CD14-positive monocyte (primary cell): ENCODE measurements at regions not wholly inside any gene's neighbourhood (a gene's known extent, or its start where the extent isn't known, plus 50 kb on each side); places are given as distances from the start of the nearest gene placed in this dataset.
"Not testable (repeated sequence)": the region's sequence is repeated elsewhere in the genome, so short reads cannot be mapped to it uniquely, and the experiment has no call there.

Source experiments
- DNase-seq, 3 donors: peaks; one replicate each; pipeline ENCODE4 v3.0.0-alpha.2; 2011 to 2022
- H2AFZ ChIP-seq: 2 replicates; pipeline ENCODE4 v1.6.0; 2012; ENCODE audit warnings: mild to moderate bottlenecking, low read depth, low read length, inconsistent platforms; ENCODE audit not compliant: insufficient read depth, poor library complexity, severe bottlenecking
- H3K27ac ChIP-seq, 2 donors: 1 replicate in 1 of 2; 2 replicates in 1 of 2; pipeline ENCODE4 v1.5.1; 2012 to 2013; ENCODE audit warnings: low read length in 2 of 2, control low read depth in 1 of 2, inconsistent platforms in 1 of 2, low read depth in 1 of 2, mild to moderate bottlenecking in 1 of 2
- H3K27me3 ChIP-seq, 2 donors: one replicate each; pipeline versions ENCODE4 v1.6.0 to v1.6.1; 2011 to 2013; ENCODE audit warnings: low read length in 2 of 2; ENCODE audit not compliant: control insufficient read depth in 2 of 2, insufficient read depth in 2 of 2
- H3K36me3 ChIP-seq, 2 donors: replicated peaks in 1 of 2; 1 replicate in 1 of 2; 2 replicates in 1 of 2; pipeline versions ENCODE4 v1.5.1 to v1.6.1; 2012 to 2013; ENCODE audit warnings: low read length in 2 of 2, control low read depth in 1 of 2, inconsistent platforms in 1 of 2, mild to moderate bottlenecking in 1 of 2; ENCODE audit not compliant: insufficient read depth in 2 of 2, control insufficient read depth in 1 of 2
- H3K4me1 ChIP-seq, 2 donors: 1 replicate in 1 of 2; 2 replicates in 1 of 2; pipeline versions ENCODE4 v1.5.1 to v1.6.1; 2012 to 2013; ENCODE audit warnings: low read length in 2 of 2, control low read depth in 1 of 2, inconsistent platforms in 1 of 2, mild to moderate bottlenecking in 1 of 2, moderate library complexity in 1 of 2; ENCODE audit not compliant: insufficient read depth in 2 of 2, control insufficient read depth in 1 of 2
- H3K4me2 ChIP-seq: replicated peaks from 2 replicates; pipeline ENCODE3; 2012; ENCODE audit warnings: low read length, moderate library complexity, mild to moderate bottlenecking; ENCODE audit not compliant: poor library complexity, severe bottlenecking; ENCODE audit errors: extremely low read depth
- H3K4me3 ChIP-seq, 3 experiments: fragments of 200-600 bp in 1 of 3; sonication (generic) in 1 of 3; replicated peaks in 1 of 3; 1 replicate in 2 of 3; 2 replicates in 1 of 3; pipeline ENCODE4 v1.5.1; 2011 to 2013; ENCODE audit warnings: low read length in 3 of 3, mild to moderate bottlenecking in 3 of 3, control low read depth in 2 of 3, low read depth in 2 of 3, inconsistent platforms in 1 of 3, moderate library complexity in 1 of 3
- H3K79me2 ChIP-seq: 2 replicates; pipeline ENCODE4 v1.6.0; 2012; ENCODE audit warnings: mild to moderate bottlenecking, control low read depth, inconsistent platforms, low read length, moderate library complexity; ENCODE audit not compliant: insufficient read depth
- H3K9ac ChIP-seq: 2 replicates; pipeline ENCODE4 v1.6.0; 2017; ENCODE audit warnings: low read length, mild to moderate bottlenecking; ENCODE audit not compliant: insufficient read depth, poor library complexity, severe bottlenecking
- H3K9me3 ChIP-seq, 2 donors: replicated peaks in 1 of 2; 1 replicate in 1 of 2; 2 replicates in 1 of 2; pipeline versions ENCODE4 v1.5.1 to v1.6.1; 2012 to 2013; ENCODE audit warnings: low read length in 2 of 2, control low read depth in 1 of 2; ENCODE audit not compliant: control insufficient read depth in 1 of 2, insufficient read depth in 1 of 2
- H4K20me1 ChIP-seq: 2 replicates; pipeline ENCODE4 v1.6.0; 2012; ENCODE audit warnings: mild to moderate bottlenecking, low read length, control low read depth, moderate library complexity; ENCODE audit not compliant: insufficient read depth
- H3K27ac Mint-ChIP-seq, 7 donors: one replicate each; pipeline ENCODE4 v1.8.0; 2020; ENCODE audit warnings: mild to moderate bottlenecking in 7 of 7, mixed read lengths in 7 of 7, moderate library complexity in 6 of 7, inconsistent platforms in 2 of 7
- H3K27me3 Mint-ChIP-seq, 3 donors: one replicate each; pipeline ENCODE4 v1.8.0; 2021 to 2022; ENCODE audit warnings: low read depth in 3 of 3, mild to moderate bottlenecking in 3 of 3, mixed read lengths in 3 of 3, moderate library complexity in 3 of 3, inconsistent platforms in 1 of 3
- H3K36me3 Mint-ChIP-seq, 2 donors: one replicate each; pipeline ENCODE4 v1.8.0; 2020; ENCODE audit warnings: mixed read lengths in 2 of 2, inconsistent platforms in 1 of 2, mild to moderate bottlenecking in 1 of 2
- H3K4me1 Mint-ChIP-seq: one replicate; pipeline ENCODE4 v1.8.0; 2020; ENCODE audit warnings: mild to moderate bottlenecking, mixed read lengths
- H3K4me3 Mint-ChIP-seq, 2 donors: one replicate each; pipeline ENCODE4 v1.8.0; 2020; ENCODE audit warnings: mild to moderate bottlenecking in 2 of 2, mixed read lengths in 2 of 2, moderate library complexity in 1 of 2
- H3K9me3 Mint-ChIP-seq, 7 donors: one replicate each; pipeline ENCODE4 v1.8.0; 2020 to 2022; ENCODE audit warnings: mixed read lengths in 7 of 7, mild to moderate bottlenecking in 6 of 7, moderate library complexity in 6 of 7, inconsistent platforms in 2 of 7
- WGBS: methylation state at CpG from one replicate; pipeline ENCODE4 v1.1.5; 2013; ENCODE audit warnings: missing lambda C conversion rate; ENCODE audit not compliant: insufficient coverage; 5-methylcytosine and 5-hydroxymethylcytosine counted together
- intact Hi-C, 2 donors: fragments of 100-400 bp; cut with micrococcal nuclease; formaldehyde crosslinking; loops; one replicate each; pipeline versions ENCODE4 v1.15.0 to v1.15.1; 2023
- TF ChIP-seq, protein P1 (sequence below): fragments of 200-600 bp; IDR thresholded peaks from one replicate; pipeline ENCODE4 v1.8.0; 2022; ENCODE audit warnings: antibody characterized with exemption, mild to moderate bottlenecking

DNA sequence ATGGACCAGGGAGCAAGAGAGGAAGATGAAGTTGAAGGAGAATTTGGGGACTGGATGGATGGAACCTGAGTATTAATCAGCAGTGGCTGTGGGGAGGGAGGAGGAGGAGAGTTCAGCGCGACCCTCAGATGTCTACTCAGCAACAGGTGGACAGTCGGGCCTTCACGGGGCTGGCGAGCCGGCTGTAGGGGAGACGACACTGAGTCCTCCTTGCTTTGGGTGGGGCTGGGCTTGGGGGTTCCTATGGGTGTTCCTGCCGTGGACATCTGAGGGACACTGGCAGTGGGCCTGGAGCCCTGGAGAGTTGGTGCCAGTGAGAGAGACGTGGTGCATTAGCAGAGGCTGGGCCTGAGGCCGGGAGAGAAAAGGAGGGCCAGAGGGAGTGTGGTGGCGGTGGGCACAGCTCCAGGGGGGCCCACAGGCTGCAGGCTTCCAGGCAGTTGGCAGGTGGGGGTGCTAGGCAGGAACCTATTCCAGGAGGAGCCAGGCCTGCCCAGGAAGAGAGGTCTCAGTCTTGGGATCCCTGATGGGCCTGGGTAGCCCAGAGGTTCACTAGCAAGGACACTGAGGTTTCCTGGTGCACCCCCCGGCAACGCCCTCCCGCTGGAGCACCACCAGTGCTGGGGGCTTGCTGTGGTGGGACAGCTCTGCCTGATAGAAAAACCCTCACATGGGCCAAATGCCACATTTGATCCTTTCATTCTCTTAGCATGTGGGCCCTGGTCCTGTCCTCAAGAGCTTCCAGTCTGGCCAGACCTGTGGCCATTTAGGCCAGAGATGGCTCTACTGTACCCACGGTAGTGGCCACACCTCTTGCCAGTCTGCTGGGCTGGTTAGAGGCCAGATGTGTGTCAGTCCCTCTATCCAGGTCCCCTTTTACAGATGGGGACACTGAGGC, 187.4 kb downstream of the TBC1D2B start:
- H3K4me3 Mint-ChIP-seq, H3K9ac ChIP-seq, H3K27ac ChIP-seq, H4K20me1 ChIP-seq, intact Hi-C loops, H3K27ac Mint-ChIP-seq, H2AFZ ChIP-seq, H3K27me3 ChIP-seq, H3K36me3 Mint-ChIP-seq, H3K79me2 ChIP-seq, H3K27me3 Mint-ChIP-seq, DNase-seq, H3K4me3 ChIP-seq, H3K36me3 ChIP-seq, H3K4me2 ChIP-seq, H3K9me3 Mint-ChIP-seq, H3K9me3 ChIP-seq: not testable (repeated sequence)
- WGBS = 94% methylated on average over 9 of the region's 15 CpGs
- H3K4me1 ChIP-seq = peaks cover 9 to 10% of the 10 kb centered on the region in 2 donors
- H3K4me1 Mint-ChIP-seq = peaks cover 22% of the 10 kb centered on the region

DNA sequence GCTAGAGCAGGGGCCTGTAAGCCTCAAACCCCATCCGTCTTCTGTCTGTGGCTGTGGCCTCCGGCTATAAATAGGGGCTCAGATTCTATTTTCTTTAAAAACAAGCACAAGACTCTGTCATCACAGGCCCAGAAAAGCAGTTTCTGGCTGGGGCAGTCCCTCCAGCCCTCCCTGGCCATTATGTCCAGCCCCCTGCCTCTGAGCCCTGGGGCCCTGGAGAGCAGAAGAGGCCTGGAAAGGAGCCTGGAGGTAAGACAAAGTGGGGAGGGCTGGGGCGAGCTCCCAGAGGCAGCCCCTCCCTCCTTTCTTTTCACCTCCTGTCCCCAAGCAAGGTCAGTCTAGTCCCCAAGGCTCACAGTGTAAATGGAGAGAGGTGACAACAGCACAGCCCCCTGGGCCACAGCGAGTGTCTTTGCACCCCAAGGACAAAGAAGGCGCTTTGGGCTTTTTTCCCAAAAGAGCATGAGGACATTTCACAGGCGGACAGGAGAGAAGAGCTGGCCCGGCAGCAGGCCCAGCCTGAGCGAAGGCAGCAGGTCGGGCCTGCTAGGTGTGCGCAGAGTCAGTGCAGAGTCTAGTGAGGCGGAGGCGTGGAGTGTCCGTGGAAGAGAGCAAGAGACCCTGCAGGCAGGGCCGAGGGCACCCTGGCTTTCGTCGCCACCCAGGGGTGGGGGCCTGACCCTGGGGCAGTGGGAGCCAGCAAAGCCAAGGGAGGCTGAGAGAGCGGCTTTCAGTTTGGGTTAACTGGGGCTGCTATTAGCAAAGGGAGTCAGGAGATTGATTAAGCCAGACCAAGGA, 188.3 kb downstream of the TBC1D2B start:
- H3K4me3 Mint-ChIP-seq = no peak overlapping the region
- TF ChIP-seq, protein P1, sequence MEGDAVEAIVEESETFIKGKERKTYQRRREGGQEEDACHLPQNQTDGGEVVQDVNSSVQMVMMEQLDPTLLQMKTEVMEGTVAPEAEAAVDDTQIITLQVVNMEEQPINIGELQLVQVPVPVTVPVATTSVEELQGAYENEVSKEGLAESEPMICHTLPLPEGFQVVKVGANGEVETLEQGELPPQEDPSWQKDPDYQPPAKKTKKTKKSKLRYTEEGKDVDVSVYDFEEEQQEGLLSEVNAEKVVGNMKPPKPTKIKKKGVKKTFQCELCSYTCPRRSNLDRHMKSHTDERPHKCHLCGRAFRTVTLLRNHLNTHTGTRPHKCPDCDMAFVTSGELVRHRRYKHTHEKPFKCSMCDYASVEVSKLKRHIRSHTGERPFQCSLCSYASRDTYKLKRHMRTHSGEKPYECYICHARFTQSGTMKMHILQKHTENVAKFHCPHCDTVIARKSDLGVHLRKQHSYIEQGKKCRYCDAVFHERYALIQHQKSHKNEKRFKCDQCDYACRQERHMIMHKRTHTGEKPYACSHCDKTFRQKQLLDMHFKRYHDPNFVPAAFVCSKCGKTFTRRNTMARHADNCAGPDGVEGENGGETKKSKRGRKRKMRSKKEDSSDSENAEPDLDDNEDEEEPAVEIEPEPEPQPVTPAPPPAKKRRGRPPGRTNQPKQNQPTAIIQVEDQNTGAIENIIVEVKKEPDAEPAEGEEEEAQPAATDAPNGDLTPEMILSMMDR = no peak
- Histone ChIP-seq H3K36me3 (no peaks in the 10 kb centered on the region), H3K4me3 (no peak overlapping the region), H3K4me2 (no peak overlapping the region), H3K9ac (no peak overlapping the region), H3K27me3 (no peaks in the 10 kb centered on the region), H3K27ac (no peak overlapping the region), H3K4me1 (peaks cover 9 to 10% of the 10 kb centered on the region in 2 donors), H2AFZ (no peak overlapping the region), H4K20me1 (no peaks in the 10 kb centered on the region), H3K79me2 (no peaks in the 10 kb centered on the region), H3K9me3 (no peaks in the 10 kb centered on the region)
- H3K36me3 Mint-ChIP-seq = no peaks in the 10 kb centered on the region
- no peak for DNase-seq
- peaks cover 18% of the 10 kb centered on the region for H3K4me1 Mint-ChIP-seq
- peaks cover 0 to 4% (median 3%) of the 10 kb centered on the region in 3 donors for H3K27me3 Mint-ChIP-seq
- no peak overlapping the region for H3K27ac Mint-ChIP-seq
- WGBS = 94% methylated on average over 13 of the region's 17 CpGs
- no peaks in the 10 kb centered on the region for H3K9me3 Mint-ChIP-seq
- intact Hi-C loops = no loop called here

DNA sequence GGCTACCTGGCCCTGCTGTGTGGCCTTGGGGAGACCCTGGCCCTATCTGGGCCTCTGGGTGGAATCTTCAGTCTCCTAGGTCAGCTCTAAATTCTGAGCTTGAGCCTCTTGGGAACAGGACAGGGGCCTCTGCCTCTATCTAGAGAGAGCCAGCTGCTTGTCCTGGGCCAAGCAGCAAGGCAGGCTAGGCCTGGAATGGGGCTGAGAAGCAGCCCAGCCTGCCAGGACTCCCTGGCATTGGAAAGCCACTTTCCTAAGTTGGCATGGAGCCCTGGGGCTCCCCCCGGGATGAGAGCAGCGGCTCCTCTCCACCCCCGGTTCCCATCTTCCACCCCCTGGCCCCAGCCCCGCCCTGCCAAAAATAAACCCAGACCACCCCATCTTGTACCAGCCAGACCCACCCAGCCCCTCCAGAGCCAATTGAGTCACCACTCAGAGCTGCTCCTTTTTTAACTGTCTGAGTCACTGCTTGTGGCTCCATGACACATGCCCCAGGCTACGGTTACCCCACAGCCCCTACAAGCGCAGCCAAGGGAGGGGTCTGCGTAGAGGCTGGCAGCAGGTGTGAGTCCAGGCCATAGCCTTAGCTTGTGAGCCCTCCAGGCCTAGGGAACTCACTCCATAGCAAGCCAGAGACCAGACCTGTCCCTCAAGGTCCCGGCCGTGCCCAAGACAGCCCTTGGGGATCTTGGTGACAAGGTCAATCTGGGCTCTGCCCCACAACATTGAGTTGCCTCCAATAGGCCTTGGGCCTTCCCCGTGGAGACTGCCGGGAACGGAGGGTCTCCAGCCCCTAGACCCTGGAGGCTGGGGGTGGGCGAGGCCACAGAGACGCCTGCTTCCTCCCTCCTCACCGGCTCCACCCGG, 189.7 kb downstream of the TBC1D2B start:
- H3K36me3 ChIP-seq, H3K9ac ChIP-seq, H4K20me1 ChIP-seq, H3K9me3 ChIP-seq, H3K4me3 ChIP-seq, H3K27me3 ChIP-seq, H3K9me3 Mint-ChIP-seq, H3K27me3 Mint-ChIP-seq, H3K27ac ChIP-seq, H3K36me3 Mint-ChIP-seq, H3K4me3 Mint-ChIP-seq, H2AFZ ChIP-seq, H3K4me2 ChIP-seq, intact Hi-C loops, H3K27ac Mint-ChIP-seq, DNase-seq, H3K79me2 ChIP-seq: not testable (repeated sequence)
- H3K4me1 Mint-ChIP-seq = peaks cover 18% of the 10 kb centered on the region
- WGBS = no CpG with 5 or more reads among the region's 16 CpGs
- H3K4me1 ChIP-seq = peaks cover 9 to 10% of the 10 kb centered on the region in 2 donors
